NCI-H2029 treated with DMSO at 0.1 percent for 48 hours (cell line): ENCODE measurements at regions not wholly inside any gene's neighbourhood (a gene's known extent, or its start where the extent isn't known, plus 50 kb on each side); places are given as distances from the start of the nearest gene placed in this dataset.
A peak's percentile ranks its signal among the peaks of the same experiment; 100 is the strongest.

Source experiments
- DNase-seq: peaks from one replicate; lab custom pipeline; 2025; lab: John Stamatoyannopoulos, UW

GRCh38 chr2:128876986-128877983, 558.6 kb upstream of the HS6ST1 start:
- DNase-seq, result no peak

GRCh38 chr2:128879161-128879560, 560.5 kb upstream of the HS6ST1 start:
- DNase-seq, result no peak

GRCh38 chr2:128894896-128895295, 576.2 kb upstream of the HS6ST1 start:
- DNase-seq, result no peak

- no peak for DNase-seq
Observed at GRCh38 chr2:128901572-128902391, 583.1 kb upstream of the HS6ST1 start.

GRCh38 chr2:128903637-128904036, 585.0 kb upstream of the HS6ST1 start:
- no peak for DNase-seq

GRCh38 chr2:128911276-128911675, 592.6 kb upstream of the HS6ST1 start:
- DNase-seq, result no peak

GRCh38 chr2:128914320-128914719, 595.7 kb upstream of the HS6ST1 start:
- DNase-seq, result no peak

- no peak for DNase-seq
Observed at GRCh38 chr2:128921751-128922150, 603.1 kb upstream of the HS6ST1 start.

- DNase-seq, result no peak
Observed at GRCh38 chr2:128922154-128922553, 603.5 kb upstream of the HS6ST1 start.

GRCh38 chr2:128925631-128926030, 607.0 kb upstream of the HS6ST1 start:
- DNase-seq, result no peak

GRCh38 chr2:128930101-128930500, 611.4 kb upstream of the HS6ST1 start:
- no peak for DNase-seq

- DNase-seq, result no peak
Observed at GRCh38 chr2:128940378-128940777, 621.7 kb upstream of the HS6ST1 start.

- DNase-seq, result peak; percentile 48
Observed at GRCh38 chr2:128941751-128942150, 623.1 kb upstream of the HS6ST1 start.

GRCh38 chr2:128949360-128949759, 630.7 kb upstream of the HS6ST1 start:
- DNase-seq, result no peak

- DNase-seq, result no peak
Observed at GRCh38 chr2:128950758-128951157, 632.1 kb upstream of the HS6ST1 start.

GRCh38 chr2:128958241-128958640, 639.6 kb upstream of the HS6ST1 start:
- DNase-seq, result no peak

- no peak for DNase-seq
Observed at GRCh38 chr2:128967646-128968045, 649.0 kb upstream of the HS6ST1 start.

GRCh38 chr2:128969374-128969773, 650.7 kb upstream of the HS6ST1 start:
- DNase-seq, result no peak

GRCh38 chr2:128970332-128971116, 651.9 kb upstream of the HS6ST1 start:
- no peak for DNase-seq

GRCh38 chr2:128973566-128973965, 654.9 kb upstream of the HS6ST1 start:
- DNase-seq, result no peak

GRCh38 chr2:128978212-128978611, 659.5 kb upstream of the HS6ST1 start:
- DNase-seq, result no peak

- no peak for DNase-seq
Observed at GRCh38 chr2:128979182-128979581, 660.5 kb upstream of the HS6ST1 start.
